ENCODE measurements at regions not wholly inside any gene's neighbourhood (a gene's known extent, or its start where the extent isn't known, plus 50 kb on each side); places are given as distances from the start of the nearest gene placed in this dataset.

- DNase-seq (ENCODE audit: low spot score) = no peak
- no peaks in the 10 kb centered on the region for H3K27me3 ChIP-seq
- H2AFZ ChIP-seq (replicated peaks) = no peak overlapping the region
- no peak overlapping the region for H3K27ac ChIP-seq
- H3K36me3 ChIP-seq = no peaks in the 10 kb centered on the region
- no peaks in the 10 kb centered on the region for H3K36me3 Mint-ChIP-seq
- no peaks in the 10 kb centered on the region for H3F3A ChIP-seq (ENCODE audit: low read depth)
- no peak overlapping the region for H3K9ac ChIP-seq
- no peaks in the 10 kb centered on the region for H3K4me1 ChIP-seq
- no peaks in the 10 kb centered on the region for H3K79me2 ChIP-seq (ENCODE audit: low read depth)
- H3K9me3 ChIP-seq (ENCODE audit: low read depth) = no peaks in the 10 kb centered on the region
- H3K4me3 ChIP-seq = no peak overlapping the region
- no peak for TF ChIP-seq EZH2 (IDR thresholded peaks at IDR 0.05)
- no peak for TF ChIP-seq EZH2phosphoT487 (IDR thresholded peaks at IDR 0.05)
- no peak for TF ChIP-seq CTCF (IDR thresholded peaks at IDR 0.05)
- H3K9me3 Mint-ChIP-seq = no peaks in the 10 kb centered on the region
- H3K4me1 Mint-ChIP-seq = peaks cover 3% of the 10 kb centered on the region
- no peak overlapping the region for H3K27ac Mint-ChIP-seq
- no peak overlapping the region for H3K4me3 Mint-ChIP-seq
- no peak overlapping the region for H3K4me2 ChIP-seq
- H4K20me1 ChIP-seq (ENCODE audit: low read depth) = no peaks in the 10 kb centered on the region
- H3K27me3 Mint-ChIP-seq (ENCODE audit: insufficient read depth, low read depth) = no peaks in the 10 kb centered on the region
These were observed 673.6 kb downstream of the MATN1 start for GRCh38 chr1:30049748-30050296.

GRCh38 chr1:30048905-30049304 is 674.5 kb downstream of the MATN1 start:
- no peaks in the 10 kb centered on the region for H4K20me1 ChIP-seq (ENCODE audit: low read depth)
- H3K4me3 ChIP-seq = no peak overlapping the region
- no peaks in the 10 kb centered on the region for H3K9me3 Mint-ChIP-seq
- no peak for DNase-seq (ENCODE audit: low spot score)
- no peak overlapping the region for H3K9ac ChIP-seq
- H3F3A ChIP-seq (ENCODE audit: low read depth) = no peaks in the 10 kb centered on the region
- no peak overlapping the region for H3K4me3 Mint-ChIP-seq
- no peak overlapping the region for H3K27ac ChIP-seq
- TF ChIP-seq EZH2 (IDR thresholded peaks at IDR 0.05) = no peak
- TF ChIP-seq EZH2phosphoT487 (IDR thresholded peaks at IDR 0.05) = no peak
- no peak for TF ChIP-seq CTCF (IDR thresholded peaks at IDR 0.05)
- H3K36me3 Mint-ChIP-seq = no peaks in the 10 kb centered on the region
- no peaks in the 10 kb centered on the region for H3K27me3 ChIP-seq
- H3K4me1 ChIP-seq = no peaks in the 10 kb centered on the region
- peaks cover 3% of the 10 kb centered on the region for H3K4me1 Mint-ChIP-seq
- H3K9me3 ChIP-seq (ENCODE audit: low read depth) = no peaks in the 10 kb centered on the region
- no peaks in the 10 kb centered on the region for H3K79me2 ChIP-seq (ENCODE audit: low read depth)
- H3K4me2 ChIP-seq = no peak overlapping the region
- no peak overlapping the region for H3K27ac Mint-ChIP-seq
- H2AFZ ChIP-seq (replicated peaks) = no peak overlapping the region
- no peaks in the 10 kb centered on the region for H3K27me3 Mint-ChIP-seq (ENCODE audit: insufficient read depth, low read depth)
- H3K36me3 ChIP-seq = no peaks in the 10 kb centered on the region

- no peaks in the 10 kb centered on the region for H4K20me1 ChIP-seq (ENCODE audit: low read depth)
- no peaks in the 10 kb centered on the region for H3K36me3 ChIP-seq
- Mint-ChIP-seq H3K4me1 (peaks cover 3% of the 10 kb centered on the region), H3K27ac (no peak overlapping the region), H3K9me3 (no peaks in the 10 kb centered on the region), H3K36me3 (no peaks in the 10 kb centered on the region), H3K27me3 (ENCODE audit: insufficient read depth, low read depth) (peaks cover 3% of the 10 kb centered on the region), H3K4me3 (no peak overlapping the region)
- no peaks in the 10 kb centered on the region for H3K9me3 ChIP-seq (ENCODE audit: low read depth)
- no peaks in the 10 kb centered on the region for H3F3A ChIP-seq (ENCODE audit: low read depth)
- H2AFZ ChIP-seq (replicated peaks) = no peak overlapping the region
- H3K9ac ChIP-seq = no peak overlapping the region
- no peaks in the 10 kb centered on the region for H3K79me2 ChIP-seq (ENCODE audit: low read depth)
- no peaks in the 10 kb centered on the region for H3K4me1 ChIP-seq
- TF ChIP-seq EZH2phosphoT487 (IDR thresholded peaks at IDR 0.05) (no peak), EZH2 (IDR thresholded peaks at IDR 0.05) (no peak), CTCF (IDR thresholded peaks at IDR 0.05) (no peak)
- no peak overlapping the region for H3K4me2 ChIP-seq
- no peaks in the 10 kb centered on the region for H3K27me3 ChIP-seq
- H3K27ac ChIP-seq = no peak overlapping the region
- H3K4me3 ChIP-seq = no peak overlapping the region
- DNase-seq (ENCODE audit: low spot score) = no peak
These were observed 675.8 kb downstream of the MATN1 start for GRCh38 chr1:30047576-30047975.

Measured in neural progenitor cell (in vitro differentiated cells).